HG02623 (cell line): ENCODE measurements at regions not wholly inside any gene's neighbourhood (a gene's known extent, or its start where the extent isn't known, plus 50 kb on each side); places are given as distances from the start of the nearest gene placed in this dataset.
"Not testable (repeated sequence)": the region's sequence is repeated elsewhere in the genome, so short reads cannot be mapped to it uniquely, and the experiment has no call there.

Source experiments
- ATAC-seq: cut with Tn5 transposase; IDR thresholded peaks from one replicate; pipeline ENCODE4 v1.9.1; 2021; ENCODE audit warnings: moderate library complexity; ENCODE audit not compliant: unreplicated experiment

- ATAC-seq, result no peak
Measured at GRCh38 chr9:25814023-25814422, 135.8 kb upstream of the TUSC1 start.

GRCh38 chr9:25813478-25813877, 135.2 kb upstream of the TUSC1 start:
- ATAC-seq, result no peak

GRCh38 chr9:25808554-25808953, 130.3 kb upstream of the TUSC1 start:
- no peak for ATAC-seq

- ATAC-seq, result no peak
Measured at GRCh38 chr9:25804856-25805255, 126.6 kb upstream of the TUSC1 start.

GRCh38 chr9:25801989-25802388, 123.7 kb upstream of the TUSC1 start:
- ATAC-seq, result not testable (repeated sequence)

- ATAC-seq, result no peak
Measured at GRCh38 chr9:25773805-25774204, 95.6 kb upstream of the TUSC1 start.

GRCh38 chr9:25755951-25756350, 77.7 kb upstream of the TUSC1 start:
- ATAC-seq, result no peak

GRCh38 chr9:25752398-25752797, 74.2 kb upstream of the TUSC1 start:
- ATAC-seq, result no peak

- ATAC-seq, result no peak
Measured at GRCh38 chr9:25742256-25742655, 64.0 kb upstream of the TUSC1 start.

GRCh38 chr9:25733336-25733982, 55.2 kb upstream of the TUSC1 start:
- no peak for ATAC-seq

GRCh38 chr9:25731895-25732794, 53.9 kb upstream of the TUSC1 start:
- not testable (repeated sequence) for ATAC-seq
